NCI-H2196 (cell line): ENCODE measurements at regions not wholly inside any gene's neighbourhood (a gene's known extent, or its start where the extent isn't known, plus 50 kb on each side); places are given as distances from the start of the nearest gene placed in this dataset.

Experiments
- DNase-seq: peaks from one replicate; lab custom pipeline; 2025; ENCODE audit not compliant: unreplicated experiment; lab: John Stamatoyannopoulos, UW

GRCh38 chr2:65488527-65488926 is 56.1 kb upstream of the SPRED2 start:
- no peak for DNase-seq

GRCh38 chr2:65487404-65487803 is 55.0 kb upstream of the SPRED2 start:
- DNase-seq = no peak

- DNase-seq = no peak
Observed at GRCh38 chr2:65486802-65487201, 54.4 kb upstream of the SPRED2 start.

GRCh38 chr2:65486282-65486681 is 53.9 kb upstream of the SPRED2 start:
- no peak for DNase-seq

GRCh38 chr2:65485839-65486238 is 53.4 kb upstream of the SPRED2 start:
- no peak for DNase-seq

- no peak for DNase-seq
Observed at GRCh38 chr2:65483763-65484162, 51.4 kb upstream of the SPRED2 start.

GRCh38 chr2:65482971-65483370 is 50.6 kb upstream of the SPRED2 start:
- no peak for DNase-seq
